ENCODE measurements at regions not wholly inside any gene's neighbourhood (a gene's known extent, or its start where the extent isn't known, plus 50 kb on each side); places are given as distances from the start of the nearest gene placed in this dataset.

GRCh38 chr21:40997831-40998230 is 150.9 kb upstream of the DSCAM start:
- Histone ChIP-seq H3K27ac (ENCODE audit: low read depth in 2 of 2, low read length in 2 of 2) (no peak overlapping the region), H3K36me3 (ENCODE audit: control insufficient read depth in 2 of 3, insufficient read depth in 3 of 3, low read length in 3 of 3) (no peaks in the 10 kb centered on the region), H3K9ac (ENCODE audit: low read length in 3 of 3) (no peak overlapping the region), H3K4me1 (ENCODE audit: control insufficient read depth in 2 of 3, insufficient read depth in 2 of 3, low read depth in 1 of 3, low read length in 3 of 3) (no peaks in the 10 kb centered on the region), H3K27me3 (ENCODE audit: control insufficient read depth, insufficient read depth, low read length) (no peaks in the 10 kb centered on the region), H3K4me3 (ENCODE audit: low read length in 3 of 3) (no peak overlapping the region), H3K9me3 (ENCODE audit: control insufficient read depth in 2 of 3, insufficient read depth in 1 of 3, low read length in 3 of 3) (peaks cover 0 to 4% (median 1%) of the 10 kb centered on the region in 3 donors)
- no peak for DNase-seq
- no peak for TF ChIP-seq CTCF (IDR thresholded peaks at IDR 0.05; ENCODE audit: borderline replicate concordance, extremely low read depth, insufficient read depth)
- no peak for FAIRE-seq
- intact Hi-C loops (cut with DNase I), result no loop called here

- no peak for FAIRE-seq
- TF ChIP-seq CTCF (IDR thresholded peaks at IDR 0.05; ENCODE audit: borderline replicate concordance, extremely low read depth, insufficient read depth), result no peak
- no peak overlapping the region for H3K9ac ChIP-seq (ENCODE audit: low read length in 3 of 3)
- intact Hi-C loops (cut with DNase I), result no loop called here
- no peaks in the 10 kb centered on the region for H3K27me3 ChIP-seq (ENCODE audit: control insufficient read depth, insufficient read depth, low read length)
- no peak for DNase-seq
- no peaks in the 10 kb centered on the region for H3K36me3 ChIP-seq (ENCODE audit: control insufficient read depth in 2 of 3, insufficient read depth in 3 of 3, low read length in 3 of 3)
- H3K9me3 ChIP-seq (ENCODE audit: control insufficient read depth in 2 of 3, insufficient read depth in 1 of 3, low read length in 3 of 3), result peaks cover 0 to 4% (median 1%) of the 10 kb centered on the region in 3 donors
- no peak overlapping the region for H3K27ac ChIP-seq (ENCODE audit: low read depth in 2 of 2, low read length in 2 of 2)
- H3K4me1 ChIP-seq (ENCODE audit: control insufficient read depth in 2 of 3, insufficient read depth in 2 of 3, low read depth in 1 of 3, low read length in 3 of 3), result no peaks in the 10 kb centered on the region
- no peak overlapping the region for H3K4me3 ChIP-seq (ENCODE audit: low read length in 3 of 3)
Measured at GRCh38 chr21:41000838-41001237, 153.9 kb upstream of the DSCAM start.

GRCh38 chr21:41006636-41007035 is 159.7 kb upstream of the DSCAM start:
- no peaks in the 10 kb centered on the region for H3K4me1 ChIP-seq (ENCODE audit: control insufficient read depth in 2 of 3, insufficient read depth in 2 of 3, low read depth in 1 of 3, low read length in 3 of 3)
- no peaks in the 10 kb centered on the region for H3K27me3 ChIP-seq (ENCODE audit: control insufficient read depth, insufficient read depth, low read length)
- DNase-seq (no peak), FAIRE-seq (no peak)
- H3K36me3 ChIP-seq (ENCODE audit: control insufficient read depth in 2 of 3, insufficient read depth in 3 of 3, low read length in 3 of 3), result no peaks in the 10 kb centered on the region
- intact Hi-C loops (cut with DNase I), result no loop called here
- no peak for TF ChIP-seq CTCF (IDR thresholded peaks at IDR 0.05; ENCODE audit: borderline replicate concordance, extremely low read depth, insufficient read depth)
- no peak overlapping the region for H3K4me3 ChIP-seq (ENCODE audit: low read length in 3 of 3)
- H3K27ac ChIP-seq (ENCODE audit: low read depth in 2 of 2, low read length in 2 of 2), result no peak overlapping the region
- H3K9me3 ChIP-seq (ENCODE audit: control insufficient read depth in 2 of 3, insufficient read depth in 1 of 3, low read length in 3 of 3), result no peaks in the 10 kb centered on the region
- H3K9ac ChIP-seq (ENCODE audit: low read length in 3 of 3), result no peak overlapping the region

GRCh38 chr21:41008351-41008750 is 159.6 kb upstream of the BACE2 start:
- Histone ChIP-seq H3K4me1 (ENCODE audit: control insufficient read depth in 2 of 3, insufficient read depth in 2 of 3, low read depth in 1 of 3, low read length in 3 of 3) (no peaks in the 10 kb centered on the region), H3K4me3 (ENCODE audit: low read length in 3 of 3) (no peak overlapping the region), H3K9me3 (ENCODE audit: control insufficient read depth in 2 of 3, insufficient read depth in 1 of 3, low read length in 3 of 3) (no peaks in the 10 kb centered on the region), H3K27ac (ENCODE audit: low read depth in 2 of 2, low read length in 2 of 2) (no peak overlapping the region), H3K36me3 (ENCODE audit: control insufficient read depth in 2 of 3, insufficient read depth in 3 of 3, low read length in 3 of 3) (no peaks in the 10 kb centered on the region), H3K27me3 (ENCODE audit: control insufficient read depth, insufficient read depth, low read length) (no peaks in the 10 kb centered on the region), H3K9ac (ENCODE audit: low read length in 3 of 3) (no peak overlapping the region)
- no peak for DNase-seq
- intact Hi-C loops (cut with DNase I), result no loop called here
- no peak for TF ChIP-seq CTCF (IDR thresholded peaks at IDR 0.05; ENCODE audit: borderline replicate concordance, extremely low read depth, insufficient read depth)
- no peak for FAIRE-seq
